ENCODE measurements at regions not wholly inside any gene's neighbourhood (a gene's known extent, or its start where the extent isn't known, plus 50 kb on each side); places are given as distances from the start of the nearest gene placed in this dataset.

- no peaks in the 10 kb centered on the region for H3K9me3 ChIP-seq (ENCODE audit: control insufficient read depth in 3 of 3, low read length in 3 of 3)
- no peaks in the 10 kb centered on the region for H3K4me1 ChIP-seq (ENCODE audit: control insufficient read depth in 3 of 3, insufficient read depth in 3 of 3, low read length in 3 of 3)
- H3K9ac ChIP-seq (ENCODE audit: low read depth in 1 of 3, low read length in 3 of 3), result no peak overlapping the region
- H3K27ac ChIP-seq (ENCODE audit: low read depth, low read length), result no peak overlapping the region
- H3K4me3 ChIP-seq (ENCODE audit: low read length in 3 of 3), result no peak overlapping the region
- no peaks in the 10 kb centered on the region for H3K36me3 ChIP-seq (ENCODE audit: control insufficient read depth in 3 of 3, insufficient read depth in 3 of 3, low read length in 3 of 3)
- no peaks in the 10 kb centered on the region for H3K27me3 ChIP-seq (ENCODE audit: control insufficient read depth in 3 of 3, insufficient read depth in 3 of 3, low read length in 3 of 3)
Observed at GRCh38 chr15:57857871-57858270, 151.4 kb downstream of the POLR2M start.

GRCh38 chr15:57859130-57859685 lies 152.7 kb downstream of the POLR2M start:
- Histone ChIP-seq H3K4me3 (ENCODE audit: low read length in 3 of 3) (no peak overlapping the region), H3K27ac (ENCODE audit: low read depth, low read length) (no peak overlapping the region), H3K4me1 (ENCODE audit: control insufficient read depth in 3 of 3, insufficient read depth in 3 of 3, low read length in 3 of 3) (no peaks in the 10 kb centered on the region), H3K27me3 (ENCODE audit: control insufficient read depth in 3 of 3, insufficient read depth in 3 of 3, low read length in 3 of 3) (no peaks in the 10 kb centered on the region), H3K9ac (ENCODE audit: low read depth in 1 of 3, low read length in 3 of 3) (no peak overlapping the region), H3K9me3 (ENCODE audit: control insufficient read depth in 3 of 3, low read length in 3 of 3) (no peaks in the 10 kb centered on the region), H3K36me3 (ENCODE audit: control insufficient read depth in 3 of 3, insufficient read depth in 3 of 3, low read length in 3 of 3) (no peaks in the 10 kb centered on the region)

GRCh38 chr15:57861034-57861638 lies 154.6 kb downstream of the POLR2M start:
- no peaks in the 10 kb centered on the region for H3K36me3 ChIP-seq (ENCODE audit: control insufficient read depth in 3 of 3, insufficient read depth in 3 of 3, low read length in 3 of 3)
- H3K4me1 ChIP-seq (ENCODE audit: control insufficient read depth in 3 of 3, insufficient read depth in 3 of 3, low read length in 3 of 3), result no peaks in the 10 kb centered on the region
- no peaks in the 10 kb centered on the region for H3K27me3 ChIP-seq (ENCODE audit: control insufficient read depth in 3 of 3, insufficient read depth in 3 of 3, low read length in 3 of 3)
- no peak overlapping the region for H3K4me3 ChIP-seq (ENCODE audit: low read length in 3 of 3)
- no peak overlapping the region for H3K9ac ChIP-seq (ENCODE audit: low read depth in 1 of 3, low read length in 3 of 3)
- H3K9me3 ChIP-seq (ENCODE audit: control insufficient read depth in 3 of 3, low read length in 3 of 3), result no peaks in the 10 kb centered on the region
- H3K27ac ChIP-seq (ENCODE audit: low read depth, low read length), result no peak overlapping the region

GRCh38 chr15:57861815-57862586 lies 155.5 kb downstream of the POLR2M start:
- Histone ChIP-seq H3K9me3 (ENCODE audit: control insufficient read depth in 3 of 3, low read length in 3 of 3) (no peaks in the 10 kb centered on the region), H3K27me3 (ENCODE audit: control insufficient read depth in 3 of 3, insufficient read depth in 3 of 3, low read length in 3 of 3) (no peaks in the 10 kb centered on the region), H3K36me3 (ENCODE audit: control insufficient read depth in 3 of 3, insufficient read depth in 3 of 3, low read length in 3 of 3) (no peaks in the 10 kb centered on the region), H3K9ac (ENCODE audit: low read depth in 1 of 3, low read length in 3 of 3) (no peak overlapping the region), H3K27ac (ENCODE audit: low read depth, low read length) (no peak overlapping the region), H3K4me3 (ENCODE audit: low read length in 3 of 3) (no peak overlapping the region), H3K4me1 (ENCODE audit: control insufficient read depth in 3 of 3, insufficient read depth in 3 of 3, low read length in 3 of 3) (no peaks in the 10 kb centered on the region)

- Histone ChIP-seq H3K9ac (ENCODE audit: low read depth in 1 of 3, low read length in 3 of 3) (no peak overlapping the region), H3K27me3 (ENCODE audit: control insufficient read depth in 3 of 3, insufficient read depth in 3 of 3, low read length in 3 of 3) (no peaks in the 10 kb centered on the region), H3K36me3 (ENCODE audit: control insufficient read depth in 3 of 3, insufficient read depth in 3 of 3, low read length in 3 of 3) (no peaks in the 10 kb centered on the region), H3K27ac (ENCODE audit: low read depth, low read length) (no peak overlapping the region), H3K4me1 (ENCODE audit: control insufficient read depth in 3 of 3, insufficient read depth in 3 of 3, low read length in 3 of 3) (no peaks in the 10 kb centered on the region), H3K9me3 (ENCODE audit: control insufficient read depth in 3 of 3, low read length in 3 of 3) (no peaks in the 10 kb centered on the region), H3K4me3 (ENCODE audit: low read length in 3 of 3) (no peak overlapping the region)
Observed at GRCh38 chr15:57862761-57863160, 156.2 kb downstream of the POLR2M start.

- H3K9ac ChIP-seq (ENCODE audit: low read depth in 1 of 3, low read length in 3 of 3), result no peak overlapping the region
- no peaks in the 10 kb centered on the region for H3K9me3 ChIP-seq (ENCODE audit: control insufficient read depth in 3 of 3, low read length in 3 of 3)
- no peak overlapping the region for H3K4me3 ChIP-seq (ENCODE audit: low read length in 3 of 3)
- no peaks in the 10 kb centered on the region for H3K4me1 ChIP-seq (ENCODE audit: control insufficient read depth in 3 of 3, insufficient read depth in 3 of 3, low read length in 3 of 3)
- no peaks in the 10 kb centered on the region for H3K27me3 ChIP-seq (ENCODE audit: control insufficient read depth in 3 of 3, insufficient read depth in 3 of 3, low read length in 3 of 3)
- H3K27ac ChIP-seq (ENCODE audit: low read depth, low read length), result no peak overlapping the region
- H3K36me3 ChIP-seq (ENCODE audit: control insufficient read depth in 3 of 3, insufficient read depth in 3 of 3, low read length in 3 of 3), result no peaks in the 10 kb centered on the region
Observed at GRCh38 chr15:57865294-57865693, 158.8 kb downstream of the POLR2M start.

GRCh38 chr15:57866149-57866736 lies 159.7 kb downstream of the POLR2M start:
- Histone ChIP-seq H3K9me3 (ENCODE audit: control insufficient read depth in 3 of 3, low read length in 3 of 3) (no peaks in the 10 kb centered on the region), H3K36me3 (ENCODE audit: control insufficient read depth in 3 of 3, insufficient read depth in 3 of 3, low read length in 3 of 3) (no peaks in the 10 kb centered on the region), H3K4me1 (ENCODE audit: control insufficient read depth in 3 of 3, insufficient read depth in 3 of 3, low read length in 3 of 3) (no peaks in the 10 kb centered on the region), H3K27ac (ENCODE audit: low read depth, low read length) (no peak overlapping the region), H3K4me3 (ENCODE audit: low read length in 3 of 3) (no peak overlapping the region), H3K9ac (ENCODE audit: low read depth in 1 of 3, low read length in 3 of 3) (no peak overlapping the region), H3K27me3 (ENCODE audit: control insufficient read depth in 3 of 3, insufficient read depth in 3 of 3, low read length in 3 of 3) (no peaks in the 10 kb centered on the region)

GRCh38 chr15:57867970-57868798 lies 161.7 kb downstream of the POLR2M start:
- Histone ChIP-seq H3K9ac (ENCODE audit: low read depth in 1 of 3, low read length in 3 of 3) (no peak overlapping the region), H3K4me1 (ENCODE audit: control insufficient read depth in 3 of 3, insufficient read depth in 3 of 3, low read length in 3 of 3) (no peaks in the 10 kb centered on the region)

GRCh38 chr15:57870667-57871066 lies 164.2 kb downstream of the POLR2M start:
- peaks cover 0 to 5% (median 0%) of the 10 kb centered on the region in 3 donors for H3K27me3 ChIP-seq (ENCODE audit: control insufficient read depth in 3 of 3, insufficient read depth in 3 of 3, low read length in 3 of 3)
- no peak overlapping the region for H3K27ac ChIP-seq (ENCODE audit: low read depth, low read length)
- no peak overlapping the region for H3K9ac ChIP-seq (ENCODE audit: low read depth in 1 of 3, low read length in 3 of 3)
- no peak overlapping the region for H3K4me3 ChIP-seq (ENCODE audit: low read length in 3 of 3)
- H3K9me3 ChIP-seq (ENCODE audit: control insufficient read depth in 3 of 3, low read length in 3 of 3), result peaks cover 4 to 8% (median 6%) of the 10 kb centered on the region in 3 donors
- no peaks in the 10 kb centered on the region for H3K4me1 ChIP-seq (ENCODE audit: control insufficient read depth in 3 of 3, insufficient read depth in 3 of 3, low read length in 3 of 3)
- H3K36me3 ChIP-seq (ENCODE audit: control insufficient read depth in 3 of 3, insufficient read depth in 3 of 3, low read length in 3 of 3), result no peaks in the 10 kb centered on the region

More at GRCh38 chr15:57867970-57868798, 161.7 kb downstream of the POLR2M start:
- Histone ChIP-seq H3K27me3 (ENCODE audit: control insufficient read depth in 3 of 3, insufficient read depth in 3 of 3, low read length in 3 of 3) (peaks cover 0 to 5% (median 0%) of the 10 kb centered on the region in 3 donors), H3K4me3 (ENCODE audit: low read length in 3 of 3) (no peak overlapping the region), H3K9me3 (ENCODE audit: control insufficient read depth in 3 of 3, low read length in 3 of 3) (peaks cover 0 to 2% (median 0%) of the 10 kb centered on the region in 3 donors), H3K27ac (ENCODE audit: low read depth, low read length) (no peak overlapping the region), H3K36me3 (ENCODE audit: control insufficient read depth in 3 of 3, insufficient read depth in 3 of 3, low read length in 3 of 3) (no peaks in the 10 kb centered on the region)
